Right lobe of liver (tissue), 4 donors: ENCODE measurements at regions not wholly inside any gene's neighbourhood (a gene's known extent, or its start where the extent isn't known, plus 50 kb on each side); places are given as distances from the start of the nearest gene placed in this dataset.

Experiments used
- CTCF ChIP-seq, 4 donors: fragments of 200-600 bp in 3 of 4; fragments of 450-650 bp in 1 of 4; IDR thresholded peaks; one replicate each; pipeline versions ENCODE4 v1.5.1 to v1.8.0; 2016 to 2022; ENCODE audit warnings: antibody characterized with exemption in 4 of 4, mild to moderate bottlenecking in 2 of 4
- POLR2A ChIP-seq: fragments of 450-650 bp; IDR thresholded peaks from one replicate; pipeline ENCODE4 v1.6.1; 2017; ENCODE audit warnings: antibody characterized with exemption, mild to moderate bottlenecking
- donor health status: DM: no; HTN: no; CAD: no.
- donor health status: DM: no; HTN: no; CAD: no.
- donor health status: DM: no; HTN: yes; CAD: no.

DNA sequence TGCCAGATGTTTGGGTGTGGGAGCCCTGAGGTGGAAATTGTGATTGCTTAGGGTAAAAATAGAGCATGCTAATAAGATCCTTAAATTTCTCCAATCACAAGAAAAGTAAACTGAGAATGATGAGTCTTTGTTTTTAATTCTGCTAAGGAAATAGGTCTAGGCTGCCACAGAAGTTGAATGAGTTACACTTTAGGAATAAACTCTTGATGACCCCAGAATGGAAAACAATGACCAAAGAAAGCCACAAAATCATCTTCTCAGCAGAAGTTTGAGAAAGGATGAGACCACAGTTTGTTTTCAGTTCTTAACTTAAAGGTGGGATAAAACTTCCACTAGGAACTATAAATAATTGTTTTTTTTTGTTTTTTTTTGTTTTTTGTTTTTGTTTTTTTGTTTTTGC lies 164.6 kb upstream of the BCL6 start:
- TF ChIP-seq CTCF (IDR thresholded peaks at IDR 0.05) (no peak), POLR2A (no peak)
